Transverse colon (tissue), 4 donors: ENCODE measurements at regions not wholly inside any gene's neighbourhood (a gene's known extent, or its start where the extent isn't known, plus 50 kb on each side); places are given as distances from the start of the nearest gene placed in this dataset.

Source experiments
- DNase-seq: peaks from one replicate; pipeline ENCODE4 v3.0.0-alpha.2; 2019
- H3K27ac ChIP-seq, 4 donors: fragments of 200-600 bp; sonication (generic); 2 replicates each; pipeline ENCODE4 v1.5.1; 2016 to 2018; ENCODE audit warnings: inconsistent platforms in 4 of 4
- H3K27me3 ChIP-seq: fragments of 200-600 bp; sonication (generic); 2 replicates; pipeline ENCODE4 v1.5.1; 2017; ENCODE audit warnings: inconsistent platforms
- H3K36me3 ChIP-seq, 4 donors: fragments of 200-600 bp; sonication (generic); 2 replicates each; pipeline ENCODE4 v1.5.1; 2017 to 2019; ENCODE audit warnings: inconsistent platforms in 4 of 4
- H3K4me1 ChIP-seq, 4 donors: fragments of 200-600 bp; sonication (generic); 2 replicates each; pipeline ENCODE4 v1.5.1; 2017 to 2020; ENCODE audit warnings: inconsistent platforms in 4 of 4
- H3K4me3 ChIP-seq, 4 donors: fragments of 200-600 bp; sonication (generic); 1 replicate in 1 of 4; 2 replicates in 3 of 4; pipeline versions ENCODE4 v1.5.1 to v1.6.1; 2017 to 2019; ENCODE audit warnings: inconsistent platforms in 4 of 4
- H3K9me3 ChIP-seq, 2 donors: fragments of 200-600 bp; sonication (generic); 2 replicates each; pipeline ENCODE4 v1.5.1; 2017 to 2019; ENCODE audit warnings: inconsistent platforms in 2 of 2
- EP300 ChIP-seq: sonication (generic); formaldehyde crosslinking; IDR thresholded peaks from one replicate; pipeline ENCODE4 v1.6.1; 2017; ENCODE audit warnings: antibody characterized with exemption, low read depth
- POLR2A ChIP-seq: fragments of 450-650 bp; IDR thresholded peaks from one replicate; pipeline ENCODE4 v1.6.1; 2016; ENCODE audit warnings: antibody characterized with exemption, mild to moderate bottlenecking, moderate library complexity
- POLR2AphosphoS5 ChIP-seq, 3 donors: sonication (generic); formaldehyde crosslinking; IDR thresholded peaks; one replicate each; pipeline ENCODE4 v1.6.1; 2016; ENCODE audit warnings: antibody characterized with exemption in 3 of 3
- WGBS, 2 donors: methylation state at CpG; one replicate each; pipeline ENCODE4 v1.1.5; 2018; ENCODE audit warnings: low coverage in 1 of 2; 5-methylcytosine and 5-hydroxymethylcytosine counted together
- in situ Hi-C, 4 donors: fragments of 200-750 bp; cut with MboI; loops; one replicate each; pipeline versions ENCODE4 v1.15.0 to v1.15.1; 2017; ENCODE audit warnings: low sequenced_read_pairs in 3 of 4, low pct_ligation_motif_present in 1 of 4, low pct_unique_long_range_greater_than_20kb in 1 of 4
- intact Hi-C: fragments of 100-400 bp; cut with DNase I; formaldehyde crosslinking; loops from one replicate; pipeline ENCODE4 v1.15.1; 2023; ENCODE audit warnings: low total_unique reads
- TF ChIP-seq, protein P1 (sequence below), 5 experiments: fragments of 200-600 bp in 3 of 5; fragments of 450-650 bp in 2 of 5; sonication (generic) in 3 of 5; IDR thresholded peaks; 1 replicate in 2 of 5; 2 replicates in 3 of 5; pipeline ENCODE4 v1.5.1; 2016 to 2017; ENCODE audit warnings: antibody characterized with exemption in 5 of 5, inconsistent platforms in 3 of 5, mild to moderate bottlenecking in 2 of 5, moderate library complexity in 1 of 5

DNA sequence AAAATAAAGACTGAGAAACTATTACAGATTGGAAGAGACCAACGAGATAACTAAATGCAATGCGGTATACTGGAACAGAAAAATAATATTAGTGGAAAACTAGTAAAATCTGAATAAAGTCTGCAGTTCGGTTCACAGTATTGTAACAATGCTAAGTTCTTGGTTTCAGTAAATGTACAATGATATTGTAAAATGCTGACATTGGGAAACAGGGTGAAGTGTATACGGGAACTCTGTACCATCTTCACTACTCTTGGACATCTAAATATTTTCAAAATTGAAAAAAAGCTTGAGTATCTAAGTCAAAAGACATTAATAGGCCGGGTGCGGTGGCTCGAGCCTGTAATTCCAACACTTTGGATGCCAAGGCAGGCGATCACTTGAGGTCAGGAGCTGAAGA is 120.9 kb upstream of the KCNMB2 start:
- 88 to 91% methylated on average over 8 of the region's 8 CpGs for WGBS, 2 donors
- H3K27me3 ChIP-seq, result no peaks in the 10 kb centered on the region
- no peak for TF ChIP-seq POLR2AphosphoS5 (IDR thresholded peaks at IDR 0.05)
- TF ChIP-seq, protein P1, sequence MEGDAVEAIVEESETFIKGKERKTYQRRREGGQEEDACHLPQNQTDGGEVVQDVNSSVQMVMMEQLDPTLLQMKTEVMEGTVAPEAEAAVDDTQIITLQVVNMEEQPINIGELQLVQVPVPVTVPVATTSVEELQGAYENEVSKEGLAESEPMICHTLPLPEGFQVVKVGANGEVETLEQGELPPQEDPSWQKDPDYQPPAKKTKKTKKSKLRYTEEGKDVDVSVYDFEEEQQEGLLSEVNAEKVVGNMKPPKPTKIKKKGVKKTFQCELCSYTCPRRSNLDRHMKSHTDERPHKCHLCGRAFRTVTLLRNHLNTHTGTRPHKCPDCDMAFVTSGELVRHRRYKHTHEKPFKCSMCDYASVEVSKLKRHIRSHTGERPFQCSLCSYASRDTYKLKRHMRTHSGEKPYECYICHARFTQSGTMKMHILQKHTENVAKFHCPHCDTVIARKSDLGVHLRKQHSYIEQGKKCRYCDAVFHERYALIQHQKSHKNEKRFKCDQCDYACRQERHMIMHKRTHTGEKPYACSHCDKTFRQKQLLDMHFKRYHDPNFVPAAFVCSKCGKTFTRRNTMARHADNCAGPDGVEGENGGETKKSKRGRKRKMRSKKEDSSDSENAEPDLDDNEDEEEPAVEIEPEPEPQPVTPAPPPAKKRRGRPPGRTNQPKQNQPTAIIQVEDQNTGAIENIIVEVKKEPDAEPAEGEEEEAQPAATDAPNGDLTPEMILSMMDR (IDR thresholded peaks at IDR 0.05), result no peak
- no peak for TF ChIP-seq POLR2A
- no peak for TF ChIP-seq EP300
- H3K27ac ChIP-seq, result no peak overlapping the region
- no peaks in the 10 kb centered on the region for H3K9me3 ChIP-seq
- intact Hi-C loops, result no loop called here
- no peaks in the 10 kb centered on the region for H3K36me3 ChIP-seq
- DNase-seq, result no peak
- no peaks in the 10 kb centered on the region for H3K4me1 ChIP-seq
- H3K4me3 ChIP-seq, result no peak overlapping the region
- in situ Hi-C loops, result no loop called here

DNA sequence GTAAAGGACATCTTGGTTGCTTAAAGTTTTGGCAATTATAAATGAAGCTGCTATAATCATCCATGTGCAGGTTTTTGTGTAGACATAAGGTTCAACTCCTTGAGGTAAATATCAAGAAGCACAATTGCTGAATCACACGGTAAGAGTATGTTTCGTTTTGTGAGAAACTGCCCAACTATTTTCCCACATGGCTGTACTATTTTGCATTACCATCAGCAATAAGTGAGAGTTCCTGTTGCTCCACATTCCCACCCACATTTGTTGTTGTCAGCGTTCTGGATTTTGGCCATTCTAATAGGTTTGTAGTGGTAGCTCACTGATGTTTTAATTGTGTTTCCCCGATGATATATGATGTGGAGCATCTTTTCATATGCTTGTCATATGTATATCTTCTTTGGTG is 118.5 kb upstream of the KCNMB2 start:
- intact Hi-C loops (no loop called here), in situ Hi-C loops (no loop called here)
- H3K9me3 ChIP-seq, result no peaks in the 10 kb centered on the region
- H3K27ac ChIP-seq, result no peak overlapping the region
- no peak for DNase-seq
- no peaks in the 10 kb centered on the region for H3K4me1 ChIP-seq
- H3K36me3 ChIP-seq, result no peaks in the 10 kb centered on the region
- 90 to 92% methylated on average over 4 of the region's 4 CpGs for WGBS, 2 donors
- H3K27me3 ChIP-seq, result no peaks in the 10 kb centered on the region
- TF ChIP-seq, protein P1 (IDR thresholded peaks at IDR 0.05), result no peak
- no peak for TF ChIP-seq EP300
- TF ChIP-seq POLR2AphosphoS5 (IDR thresholded peaks at IDR 0.05), result no peak
- no peak for TF ChIP-seq POLR2A
- H3K4me3 ChIP-seq, result no peak overlapping the region

DNA sequence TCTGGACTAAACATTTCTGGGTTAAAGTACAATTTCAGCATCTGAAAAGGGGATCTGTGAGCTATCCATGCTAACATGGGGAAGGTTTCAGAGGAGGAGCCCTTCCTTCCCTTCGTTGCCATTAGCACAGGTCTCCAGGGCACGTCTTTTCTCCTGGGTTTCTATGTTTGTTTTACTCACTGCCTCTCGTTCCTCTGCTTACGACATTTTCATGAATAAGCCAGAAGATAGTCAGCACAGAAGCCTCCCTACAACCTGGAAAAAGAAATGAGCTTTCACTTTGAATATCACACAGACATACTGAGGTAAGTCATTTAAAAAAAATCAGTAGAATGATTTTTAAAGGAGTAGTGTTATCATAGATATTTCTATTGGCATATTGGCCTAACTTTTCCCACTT is 117.2 kb upstream of the KCNMB2 start:
- no peaks in the 10 kb centered on the region for H3K36me3 ChIP-seq
- no peak overlapping the region for H3K4me3 ChIP-seq
- no peaks in the 10 kb centered on the region for H3K4me1 ChIP-seq
- no peaks in the 10 kb centered on the region for H3K27me3 ChIP-seq
- TF ChIP-seq, protein P1 (IDR thresholded peaks at IDR 0.05), result no peak
- TF ChIP-seq EP300, result no peak
- TF ChIP-seq POLR2A, result no peak
- TF ChIP-seq POLR2AphosphoS5 (IDR thresholded peaks at IDR 0.05), result no peak
- no peaks in the 10 kb centered on the region for H3K9me3 ChIP-seq
- WGBS, 2 donors, result 53 to 60% methylated on average over 4 of the region's 4 CpGs
- in situ Hi-C loops (no loop called here), intact Hi-C loops (no loop called here)
- no peak for DNase-seq
- no peak overlapping the region for H3K27ac ChIP-seq

DNA sequence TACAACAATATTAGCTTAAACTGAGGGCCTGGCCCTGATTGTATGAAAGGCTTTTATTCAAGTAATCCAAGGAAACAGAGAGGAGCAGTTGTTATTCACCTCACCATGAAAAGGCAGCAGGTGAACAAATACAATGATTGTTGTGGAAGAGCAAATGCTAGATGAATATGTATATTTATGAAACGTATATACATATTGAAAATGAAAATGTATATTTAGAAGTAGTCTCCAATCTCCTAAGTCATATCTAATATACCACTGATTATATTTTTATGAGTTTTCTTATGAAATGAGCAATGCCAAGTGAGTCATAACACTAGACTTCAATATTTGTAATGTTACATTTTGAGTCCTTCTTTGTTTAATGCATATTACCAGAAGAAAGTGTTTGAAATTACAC is 116.2 kb upstream of the KCNMB2 start:
- no peak overlapping the region for H3K27ac ChIP-seq
- no peak overlapping the region for H3K4me3 ChIP-seq
- no peak for TF ChIP-seq POLR2AphosphoS5 (IDR thresholded peaks at IDR 0.05)
- in situ Hi-C loops, result no loop called here
- WGBS, 2 donors, result 48 to 50% methylated on average over 1 of the region's 1 CpG
- intact Hi-C loops, result no loop called here
- DNase-seq, result no peak
- no peaks in the 10 kb centered on the region for H3K4me1 ChIP-seq
- no peaks in the 10 kb centered on the region for H3K9me3 ChIP-seq
- H3K27me3 ChIP-seq, result no peaks in the 10 kb centered on the region
- H3K36me3 ChIP-seq, result no peaks in the 10 kb centered on the region

DNA sequence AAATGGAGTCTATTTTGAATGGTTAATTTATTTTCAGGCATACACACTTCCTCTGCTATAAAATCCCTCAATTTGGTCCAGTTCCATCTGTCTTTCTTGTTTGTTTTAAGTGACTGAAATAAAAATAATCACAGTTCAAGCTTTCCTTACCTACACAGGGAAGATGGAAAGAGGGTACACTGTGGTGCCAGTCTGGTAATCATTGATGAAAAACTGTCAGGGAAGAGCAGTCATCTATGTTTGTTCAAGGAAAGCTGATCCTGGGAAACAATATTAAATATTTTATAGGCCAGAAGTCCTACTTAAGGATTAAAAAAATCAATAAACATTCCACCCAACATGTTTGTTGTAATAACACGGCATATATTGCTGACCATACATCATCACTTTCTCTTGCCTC is 115.2 kb upstream of the KCNMB2 start:
- in situ Hi-C loops, result no loop called here
- H3K4me3 ChIP-seq, result no peak overlapping the region
- intact Hi-C loops, result no loop called here
- WGBS, 2 donors, result 13 to 60% methylated on average over 1 of the region's 1 CpG
- no peaks in the 10 kb centered on the region for H3K9me3 ChIP-seq
- DNase-seq, result no peak
- H3K27me3 ChIP-seq, result no peaks in the 10 kb centered on the region
- H3K36me3 ChIP-seq, result no peaks in the 10 kb centered on the region
- no peak overlapping the region for H3K27ac ChIP-seq
- no peaks in the 10 kb centered on the region for H3K4me1 ChIP-seq
- no peak for TF ChIP-seq EP300
- no peak for TF ChIP-seq POLR2A
- TF ChIP-seq, protein P1 (IDR thresholded peaks at IDR 0.05), result no peak
- no peak for TF ChIP-seq POLR2AphosphoS5 (IDR thresholded peaks at IDR 0.05)
